SK-N-SH (cell line): ENCODE measurements at regions not wholly inside any gene's neighbourhood (a gene's known extent, or its start where the extent isn't known, plus 50 kb on each side); places are given as distances from the start of the nearest gene placed in this dataset.

Experiments used
- CHD2 ChIP-seq: fragments of 150-350 bp; IDR thresholded peaks from 2 replicates; pipeline ENCODE4 v1.6.1; 2018; ENCODE audit warnings: low read length; ENCODE audit not compliant: partially characterized antibody
- EP300 ChIP-seq, 2 experiments: IDR thresholded peaks; 2 replicates each; pipeline versions ENCODE4 v1.4.0 to v1.6.1; 2012; ENCODE audit warnings: borderline replicate concordance in 1 of 2, low read depth in 1 of 2, low read length in 1 of 2
- JUND ChIP-seq: IDR thresholded peaks from 2 replicates; pipeline ENCODE4 v1.4.0; 2012
- POLR2AphosphoS5 ChIP-seq: IDR thresholded peaks from 2 replicates; pipeline ENCODE4 v1.6.1; 2012; ENCODE audit warnings: low read depth, low read length
- RAD21 ChIP-seq: IDR thresholded peaks from 2 replicates; pipeline ENCODE4 v1.6.1; 2012; ENCODE audit warnings: mild to moderate bottlenecking, low read length
- RXRA ChIP-seq: IDR thresholded peaks from 2 replicates; pipeline ENCODE4 v1.4.0; 2012; ENCODE audit warnings: low read depth, mild to moderate bottlenecking, borderline replicate concordance
- SMC3 ChIP-seq: IDR thresholded peaks from 2 replicates; pipeline ENCODE4 v1.6.1; 2012; ENCODE audit warnings: low read depth, low read length, improper control_type of control experiment
- TEAD4 ChIP-seq: IDR thresholded peaks from 2 replicates; pipeline ENCODE4 v1.4.0; 2012; ENCODE audit warnings: mild to moderate bottlenecking, borderline replicate concordance; ENCODE audit not compliant: insufficient read depth
- TF ChIP-seq, protein P1 (sequence below): fragments of 200-600 bp; sonication (generic); IDR thresholded peaks from 2 replicates; pipeline ENCODE4 v1.6.1; 2017; ENCODE audit warnings: antibody characterized with exemption, mild to moderate bottlenecking, moderate library complexity
- TF ChIP-seq, protein P2 (sequence below): IDR thresholded peaks from 2 replicates; pipeline ENCODE4 v1.6.1; 2012; ENCODE audit warnings: mild to moderate bottlenecking, low read depth, low read length, moderate library complexity
- TF ChIP-seq, protein P3 (sequence below): fragments of 150-350 bp; IDR thresholded peaks from 2 replicates; pipeline ENCODE4 v1.6.1; 2017; ENCODE audit warnings: antibody characterized with exemption, low read length, low read depth, borderline replicate concordance
- TF ChIP-seq, protein P4 (sequence below): fragments of 150-350 bp; IDR thresholded peaks from 2 replicates; pipeline ENCODE4 v1.6.1; 2016; ENCODE audit warnings: mild to moderate bottlenecking, low read depth, low read length
- TF ChIP-seq, protein P5 (sequence below): IDR thresholded peaks from 2 replicates; pipeline ENCODE4 v1.4.0; 2012; ENCODE audit warnings: low read depth

DNA sequence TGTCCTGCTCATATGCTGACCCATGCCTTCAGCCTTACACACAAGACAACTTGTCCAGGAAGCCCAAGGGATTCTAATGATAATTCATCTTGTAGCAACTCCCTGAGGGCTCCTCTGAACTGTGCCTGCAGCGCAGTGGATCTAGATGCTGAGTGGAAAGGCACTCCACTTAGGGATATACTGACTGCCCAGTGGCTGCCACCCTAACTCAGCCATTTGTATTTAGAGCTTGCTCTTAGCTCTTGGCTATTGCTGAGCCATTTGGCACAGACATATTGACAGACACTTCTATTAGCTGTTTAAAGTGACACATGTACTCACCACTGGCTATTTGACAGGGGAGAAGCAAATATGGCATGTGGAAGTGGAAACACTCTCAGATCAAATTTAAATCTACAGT is 278.3 kb upstream of the SGK1 start:
- TF ChIP-seq JUND (no peak), RXRA (no peak), POLR2AphosphoS5 (no peak), EP300 (IDR thresholded peaks at IDR 0.05; ENCODE audit: borderline replicate concordance in 1 of 2, low read depth in 1 of 2, low read length in 1 of 2) (no peak), TEAD4 (no peak), SMC3 (no peak), RAD21 (no peak), CHD2 (no peak)
- TF ChIP-seq, protein P1, sequence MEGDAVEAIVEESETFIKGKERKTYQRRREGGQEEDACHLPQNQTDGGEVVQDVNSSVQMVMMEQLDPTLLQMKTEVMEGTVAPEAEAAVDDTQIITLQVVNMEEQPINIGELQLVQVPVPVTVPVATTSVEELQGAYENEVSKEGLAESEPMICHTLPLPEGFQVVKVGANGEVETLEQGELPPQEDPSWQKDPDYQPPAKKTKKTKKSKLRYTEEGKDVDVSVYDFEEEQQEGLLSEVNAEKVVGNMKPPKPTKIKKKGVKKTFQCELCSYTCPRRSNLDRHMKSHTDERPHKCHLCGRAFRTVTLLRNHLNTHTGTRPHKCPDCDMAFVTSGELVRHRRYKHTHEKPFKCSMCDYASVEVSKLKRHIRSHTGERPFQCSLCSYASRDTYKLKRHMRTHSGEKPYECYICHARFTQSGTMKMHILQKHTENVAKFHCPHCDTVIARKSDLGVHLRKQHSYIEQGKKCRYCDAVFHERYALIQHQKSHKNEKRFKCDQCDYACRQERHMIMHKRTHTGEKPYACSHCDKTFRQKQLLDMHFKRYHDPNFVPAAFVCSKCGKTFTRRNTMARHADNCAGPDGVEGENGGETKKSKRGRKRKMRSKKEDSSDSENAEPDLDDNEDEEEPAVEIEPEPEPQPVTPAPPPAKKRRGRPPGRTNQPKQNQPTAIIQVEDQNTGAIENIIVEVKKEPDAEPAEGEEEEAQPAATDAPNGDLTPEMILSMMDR = no peak
- TF ChIP-seq, protein P2, sequence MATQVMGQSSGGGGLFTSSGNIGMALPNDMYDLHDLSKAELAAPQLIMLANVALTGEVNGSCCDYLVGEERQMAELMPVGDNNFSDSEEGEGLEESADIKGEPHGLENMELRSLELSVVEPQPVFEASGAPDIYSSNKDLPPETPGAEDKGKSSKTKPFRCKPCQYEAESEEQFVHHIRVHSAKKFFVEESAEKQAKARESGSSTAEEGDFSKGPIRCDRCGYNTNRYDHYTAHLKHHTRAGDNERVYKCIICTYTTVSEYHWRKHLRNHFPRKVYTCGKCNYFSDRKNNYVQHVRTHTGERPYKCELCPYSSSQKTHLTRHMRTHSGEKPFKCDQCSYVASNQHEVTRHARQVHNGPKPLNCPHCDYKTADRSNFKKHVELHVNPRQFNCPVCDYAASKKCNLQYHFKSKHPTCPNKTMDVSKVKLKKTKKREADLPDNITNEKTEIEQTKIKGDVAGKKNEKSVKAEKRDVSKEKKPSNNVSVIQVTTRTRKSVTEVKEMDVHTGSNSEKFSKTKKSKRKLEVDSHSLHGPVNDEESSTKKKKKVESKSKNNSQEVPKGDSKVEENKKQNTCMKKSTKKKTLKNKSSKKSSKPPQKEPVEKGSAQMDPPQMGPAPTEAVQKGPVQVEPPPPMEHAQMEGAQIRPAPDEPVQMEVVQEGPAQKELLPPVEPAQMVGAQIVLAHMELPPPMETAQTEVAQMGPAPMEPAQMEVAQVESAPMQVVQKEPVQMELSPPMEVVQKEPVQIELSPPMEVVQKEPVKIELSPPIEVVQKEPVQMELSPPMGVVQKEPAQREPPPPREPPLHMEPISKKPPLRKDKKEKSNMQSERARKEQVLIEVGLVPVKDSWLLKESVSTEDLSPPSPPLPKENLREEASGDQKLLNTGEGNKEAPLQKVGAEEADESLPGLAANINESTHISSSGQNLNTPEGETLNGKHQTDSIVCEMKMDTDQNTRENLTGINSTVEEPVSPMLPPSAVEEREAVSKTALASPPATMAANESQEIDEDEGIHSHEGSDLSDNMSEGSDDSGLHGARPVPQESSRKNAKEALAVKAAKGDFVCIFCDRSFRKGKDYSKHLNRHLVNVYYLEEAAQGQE = no peak
- TF ChIP-seq, protein P3, sequence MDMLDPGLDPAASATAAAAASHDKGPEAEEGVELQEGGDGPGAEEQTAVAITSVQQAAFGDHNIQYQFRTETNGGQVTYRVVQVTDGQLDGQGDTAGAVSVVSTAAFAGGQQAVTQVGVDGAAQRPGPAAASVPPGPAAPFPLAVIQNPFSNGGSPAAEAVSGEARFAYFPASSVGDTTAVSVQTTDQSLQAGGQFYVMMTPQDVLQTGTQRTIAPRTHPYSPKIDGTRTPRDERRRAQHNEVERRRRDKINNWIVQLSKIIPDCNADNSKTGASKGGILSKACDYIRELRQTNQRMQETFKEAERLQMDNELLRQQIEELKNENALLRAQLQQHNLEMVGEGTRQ = no peak
- TF ChIP-seq, protein P4, sequence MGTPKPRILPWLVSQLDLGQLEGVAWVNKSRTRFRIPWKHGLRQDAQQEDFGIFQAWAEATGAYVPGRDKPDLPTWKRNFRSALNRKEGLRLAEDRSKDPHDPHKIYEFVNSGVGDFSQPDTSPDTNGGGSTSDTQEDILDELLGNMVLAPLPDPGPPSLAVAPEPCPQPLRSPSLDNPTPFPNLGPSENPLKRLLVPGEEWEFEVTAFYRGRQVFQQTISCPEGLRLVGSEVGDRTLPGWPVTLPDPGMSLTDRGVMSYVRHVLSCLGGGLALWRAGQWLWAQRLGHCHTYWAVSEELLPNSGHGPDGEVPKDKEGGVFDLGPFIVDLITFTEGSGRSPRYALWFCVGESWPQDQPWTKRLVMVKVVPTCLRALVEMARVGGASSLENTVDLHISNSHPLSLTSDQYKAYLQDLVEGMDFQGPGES = no peak
- TF ChIP-seq, protein P5, sequence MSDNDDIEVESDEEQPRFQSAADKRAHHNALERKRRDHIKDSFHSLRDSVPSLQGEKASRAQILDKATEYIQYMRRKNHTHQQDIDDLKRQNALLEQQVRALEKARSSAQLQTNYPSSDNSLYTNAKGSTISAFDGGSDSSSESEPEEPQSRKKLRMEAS = no peak
